Fibroblast of lung (primary cell): ENCODE measurements at regions not wholly inside any gene's neighbourhood (a gene's known extent, or its start where the extent isn't known, plus 50 kb on each side); places are given as distances from the start of the nearest gene placed in this dataset.

Experiments used
- CTCF ChIP-seq, 2 donors: IDR thresholded peaks in 1 of 2; conservative IDR thresholded peaks in 1 of 2; 1 replicate in 1 of 2; 2 replicates in 1 of 2; pipeline ENCODE4 v1.5.1; 2011 to 2012; ENCODE audit warnings: low read length in 2 of 2, control low read depth in 1 of 2, inconsistent platforms in 1 of 2, low read depth in 1 of 2, mild to moderate bottlenecking in 1 of 2
- EZH2 ChIP-seq: IDR thresholded peaks from 2 replicates; pipeline ENCODE4 v1.5.1; 2012; ENCODE audit warnings: low read length, control low read depth, mild to moderate bottlenecking; ENCODE audit errors: missing control alignments

GRCh38 chr18:34510926-34511325, 199.2 kb upstream of the DTNA start:
- TF ChIP-seq CTCF (conservative IDR thresholded peaks at IDR 0.05 in 1 of 2, IDR thresholded peaks at IDR 0.05 in 1 of 2; ENCODE audit: low read depth in 1 of 2, low read length in 2 of 2) (no peak), EZH2 (no peak)
